HS-5 (cell line): ENCODE measurements at regions not wholly inside any gene's neighbourhood (a gene's known extent, or its start where the extent isn't known, plus 50 kb on each side); places are given as distances from the start of the nearest gene placed in this dataset.

Experiments
- DNase-seq: peaks from one replicate; pipeline ENCODE4 v3.0.0-alpha.2; 2012; ENCODE audit warnings: low read depth

DNA sequence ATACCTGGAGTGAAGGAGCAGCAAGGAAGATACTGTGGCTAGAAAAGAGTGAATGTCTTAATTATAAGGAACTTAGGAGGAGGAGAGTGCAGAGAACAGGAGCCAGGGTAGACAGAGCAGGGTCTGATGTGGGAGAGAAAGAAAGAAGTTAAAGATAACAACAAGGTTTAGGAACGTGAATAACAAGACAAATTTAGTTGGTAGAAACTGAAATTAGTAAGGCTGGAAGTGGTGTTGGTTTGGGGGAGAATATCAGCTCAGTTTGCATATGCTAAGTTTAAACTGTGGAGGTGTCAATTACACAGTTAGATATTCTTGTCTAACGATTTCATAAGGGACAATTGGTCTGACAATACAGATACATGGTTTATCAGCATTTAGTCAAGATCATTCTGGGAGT is 1123.7 kb upstream of the PABPC4L start:
- DNase-seq: no peak

DNA sequence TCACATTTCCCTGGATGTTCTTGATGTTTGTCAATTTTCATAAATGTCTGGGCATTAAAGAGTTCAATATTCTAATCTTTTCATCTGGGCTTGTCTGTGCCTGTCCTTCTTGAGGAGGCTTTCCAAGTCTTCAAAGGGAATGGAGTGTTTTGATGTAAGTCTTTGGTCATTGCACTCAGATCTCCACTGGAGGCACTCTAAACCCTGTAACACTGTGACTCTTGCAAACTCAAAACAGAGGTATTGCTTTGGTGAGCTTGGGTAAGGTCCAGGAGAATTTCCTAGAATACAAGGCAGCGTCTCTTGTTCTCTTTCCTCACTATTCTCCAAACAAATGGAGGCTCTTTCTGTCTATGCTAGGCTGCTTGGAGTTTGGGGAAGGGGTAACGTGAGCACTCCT is 1118.1 kb upstream of the PABPC4L start:
- no peak for DNase-seq

DNA sequence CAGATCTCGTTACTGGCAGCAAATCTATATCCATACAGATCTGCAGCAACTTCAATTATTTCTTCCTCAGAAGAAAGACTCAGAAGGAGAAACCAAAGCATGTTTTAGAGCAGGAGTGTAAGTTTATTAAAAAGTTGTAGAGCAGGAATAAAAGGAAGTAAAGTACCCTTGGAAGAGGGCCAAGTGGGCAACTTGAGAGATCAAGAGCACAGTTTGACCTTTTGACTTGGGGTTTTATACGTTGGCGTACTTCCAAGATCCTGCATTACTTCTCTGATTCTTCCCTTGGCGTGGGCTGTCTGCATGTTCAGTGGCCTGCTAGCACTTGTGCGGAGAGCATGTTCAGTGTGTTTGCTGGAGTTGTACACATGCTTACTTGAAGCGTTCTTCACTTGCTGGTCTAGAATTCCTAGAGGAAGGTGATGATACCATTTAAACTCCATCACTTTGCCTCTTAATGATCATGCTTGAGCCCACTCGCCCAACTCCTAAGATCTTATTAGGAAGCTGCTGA is 1114.7 kb upstream of the PABPC4L start:
- DNase-seq: no peak

DNA sequence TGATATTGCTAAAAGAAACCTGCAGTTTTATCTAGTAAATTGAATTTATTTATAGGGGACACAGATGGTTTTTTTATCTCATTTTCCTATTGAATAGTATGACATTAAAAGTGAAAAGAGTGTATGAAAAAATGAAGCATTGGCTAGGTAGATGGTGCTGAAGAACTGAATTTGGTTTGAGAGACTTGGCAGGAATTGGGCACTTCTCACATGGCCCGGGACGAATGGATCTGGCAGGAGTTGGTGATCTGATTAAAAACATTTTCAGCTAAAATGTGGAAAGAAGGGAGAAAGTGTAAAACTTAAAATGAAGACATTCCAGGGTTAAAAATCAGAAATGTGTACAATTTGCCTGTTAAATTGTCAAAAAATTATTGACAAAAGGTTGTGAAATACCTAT is 1088.5 kb upstream of the PABPC4L start:
- DNase-seq: no peak

DNA sequence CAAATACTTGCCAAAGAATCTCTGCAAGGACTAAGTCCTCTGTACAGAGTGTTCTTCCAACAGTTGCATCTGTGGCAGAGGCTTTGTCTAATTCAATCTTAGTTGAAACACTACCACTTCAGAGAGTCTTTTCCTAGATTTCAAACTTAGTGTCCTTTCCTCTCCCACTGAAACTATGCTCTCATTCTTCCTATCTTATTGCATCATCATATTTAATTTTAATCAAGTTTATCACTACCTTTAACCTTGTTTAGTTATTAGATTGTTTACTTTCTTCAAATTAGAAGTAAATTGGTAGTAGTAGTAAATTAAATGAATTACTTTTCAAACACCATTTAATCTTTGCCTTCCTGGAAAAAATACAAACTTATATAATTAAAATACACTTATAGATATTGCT is 1082.3 kb upstream of the PABPC4L start:
- DNase-seq: no peak

DNA sequence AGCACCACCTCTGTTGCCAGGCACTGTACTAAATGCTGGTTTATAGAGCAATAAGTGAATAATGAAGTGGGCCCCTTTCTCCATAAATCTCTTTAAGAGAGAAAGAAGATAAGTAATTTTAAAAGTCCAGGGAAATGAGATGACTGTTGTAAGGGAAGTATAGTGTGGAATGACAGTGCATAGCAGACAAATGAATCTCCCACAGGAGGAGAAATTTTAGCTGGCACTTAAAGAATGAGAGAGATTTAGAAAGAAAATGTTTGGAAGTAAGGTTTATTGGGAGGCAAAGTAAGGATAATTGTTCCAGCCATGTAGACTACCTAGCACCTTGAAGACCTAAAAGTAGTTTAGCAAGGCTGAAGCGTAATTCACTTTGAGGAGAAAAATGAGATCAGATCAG is 1081.1 kb upstream of the PABPC4L start:
- DNase-seq: no peak

DNA sequence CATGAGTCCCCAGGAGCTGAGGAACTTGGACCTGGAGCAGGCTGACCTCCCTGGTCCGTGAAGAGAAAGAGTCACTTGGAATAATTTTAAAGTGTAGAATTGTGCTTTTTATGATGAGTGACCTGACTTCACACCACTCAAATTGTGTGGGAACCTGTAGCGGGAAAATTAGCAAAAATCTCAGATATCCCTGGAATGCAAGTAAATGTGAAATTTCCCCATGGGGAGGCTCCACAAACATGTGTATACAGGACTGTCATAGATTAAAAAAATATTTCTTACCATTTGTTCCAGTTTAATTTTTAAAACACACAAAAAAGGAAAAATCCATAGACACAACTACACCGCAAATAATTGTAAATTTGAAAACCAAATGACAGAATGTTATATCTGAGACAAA is 1079.6 kb upstream of the PABPC4L start:
- DNase-seq: no peak

DNA sequence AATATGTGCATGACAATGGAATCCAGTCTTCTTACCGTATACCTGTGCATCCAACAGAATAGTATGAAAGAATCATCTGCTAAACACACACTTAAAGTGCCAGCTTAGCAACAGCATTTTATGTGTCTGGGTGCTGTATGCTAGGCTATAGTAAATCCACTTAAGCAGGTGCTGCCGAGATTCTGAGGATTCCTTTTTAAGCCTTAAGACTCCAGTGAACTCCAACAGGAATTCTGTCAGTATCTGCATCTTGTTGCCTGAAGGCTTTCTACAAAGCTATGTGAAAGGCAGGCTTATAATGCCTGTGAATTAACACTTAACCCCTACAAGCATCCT is 1076.4 kb upstream of the PABPC4L start:
- DNase-seq: no peak

DNA sequence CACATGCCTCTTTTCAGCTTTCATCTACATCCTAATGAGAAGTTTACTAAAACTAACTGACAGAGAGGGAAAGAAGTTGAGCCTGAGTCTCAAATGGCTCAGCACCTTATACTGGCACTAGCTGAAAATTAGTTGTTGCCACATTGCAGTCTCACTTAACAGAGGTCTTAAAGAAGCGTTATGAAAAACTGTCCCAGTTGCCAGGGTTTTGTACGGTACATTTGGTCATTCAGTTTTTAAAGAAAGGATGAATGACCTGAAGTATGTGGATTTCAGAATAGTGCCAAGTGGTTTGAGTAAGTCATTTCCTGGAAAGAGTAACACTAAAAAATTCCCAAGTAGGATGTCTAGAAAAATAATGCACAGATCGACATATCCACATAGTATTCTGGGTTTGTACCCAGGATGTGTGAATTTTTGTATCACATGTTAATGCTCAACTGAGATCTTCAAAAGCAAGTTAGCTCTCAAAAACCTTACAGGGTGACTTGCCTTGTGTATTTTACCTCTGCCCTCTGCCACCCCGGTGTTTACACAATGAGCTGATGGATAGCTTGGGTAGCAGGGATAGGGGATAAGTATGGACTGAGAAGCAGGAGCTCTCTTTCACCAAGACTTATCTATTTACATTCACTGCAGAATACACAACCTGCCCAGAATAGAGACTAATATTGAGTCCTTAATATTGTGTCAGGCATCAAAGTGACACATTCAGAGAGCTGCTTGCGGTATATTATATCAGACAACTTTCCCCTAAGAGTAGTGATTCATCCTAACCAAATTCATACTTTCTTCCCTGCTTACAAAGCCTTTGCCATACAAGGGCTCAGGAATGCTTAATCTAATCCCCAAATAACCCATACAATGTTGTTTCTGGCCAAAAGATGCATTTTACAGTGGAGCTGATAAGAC is 1075.7 kb upstream of the PABPC4L start:
- DNase-seq: peak; percentile 66

DNA sequence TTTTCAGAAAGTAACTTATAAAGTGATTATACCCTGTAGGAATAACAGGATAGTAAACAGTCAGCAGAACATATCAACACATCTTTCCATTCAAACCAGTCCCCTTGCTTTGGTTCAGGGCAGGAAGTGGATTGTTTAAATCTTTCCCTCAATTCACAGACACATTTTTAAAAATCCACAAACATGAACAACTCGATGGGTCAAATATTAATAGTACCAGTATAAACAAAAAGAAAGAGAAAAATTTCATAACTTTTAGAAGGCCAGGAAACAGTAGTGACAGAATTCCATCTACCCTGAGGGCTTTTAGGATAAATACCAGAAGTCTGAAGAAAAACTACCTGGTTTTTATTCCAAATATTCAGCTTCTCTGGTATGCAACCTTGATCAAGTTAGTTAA is 1072.8 kb upstream of the PABPC4L start:
- DNase-seq: no peak

DNA sequence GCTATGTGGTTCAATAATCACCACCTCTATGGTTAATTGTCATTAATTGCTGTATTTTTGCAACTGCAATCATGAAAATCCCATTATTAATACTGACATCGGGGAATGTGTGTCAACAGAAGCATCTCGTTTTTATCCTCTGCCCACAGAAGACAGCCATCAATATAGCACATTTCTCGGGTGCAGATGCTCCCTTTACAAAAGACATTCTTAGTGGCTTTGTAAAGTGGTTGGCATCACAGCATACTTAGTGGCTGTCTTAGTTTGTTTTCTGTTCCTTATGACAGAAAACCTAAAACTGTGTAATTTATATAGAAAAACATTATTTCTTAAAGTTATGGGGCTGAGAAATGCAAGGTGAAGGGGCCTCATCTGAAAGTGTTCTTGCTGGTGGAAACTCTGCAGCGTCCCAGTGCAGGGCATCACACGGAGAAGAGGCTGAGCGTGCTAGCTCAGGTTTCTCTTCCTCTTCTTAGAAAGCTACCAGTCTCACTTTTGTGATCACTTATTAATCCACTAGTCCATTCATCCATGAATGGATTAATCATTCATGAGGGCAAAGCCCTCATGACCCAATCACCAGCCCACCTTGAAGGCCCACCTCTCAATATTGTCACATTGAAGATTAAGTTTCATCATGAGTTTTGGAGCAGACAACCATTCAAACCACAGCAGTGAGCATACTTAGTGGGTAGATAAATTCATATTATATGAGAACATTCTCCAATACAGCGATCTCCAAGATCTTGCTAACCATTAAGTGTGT is 1067.7 kb upstream of the PABPC4L start:
- no peak for DNase-seq

DNA sequence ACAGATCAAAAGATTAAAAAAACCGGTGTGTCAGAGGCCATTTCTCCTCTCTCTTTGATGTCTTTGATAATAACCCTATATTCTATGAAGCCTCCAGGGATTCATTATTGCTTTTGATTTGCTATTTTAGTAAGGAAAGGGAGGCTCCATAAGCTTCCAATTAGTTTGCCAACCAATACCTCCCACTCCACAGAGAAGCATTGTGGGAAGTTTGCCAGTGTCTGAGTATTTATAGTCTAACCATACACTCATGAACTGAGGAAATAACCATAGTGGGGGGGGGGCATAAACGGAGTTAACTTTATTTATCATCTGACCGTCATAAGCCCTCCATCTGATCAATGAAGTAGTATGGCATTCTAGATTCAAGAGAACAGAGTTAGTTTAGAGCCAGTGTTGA is 1066.8 kb upstream of the PABPC4L start:
- DNase-seq: no peak

DNA sequence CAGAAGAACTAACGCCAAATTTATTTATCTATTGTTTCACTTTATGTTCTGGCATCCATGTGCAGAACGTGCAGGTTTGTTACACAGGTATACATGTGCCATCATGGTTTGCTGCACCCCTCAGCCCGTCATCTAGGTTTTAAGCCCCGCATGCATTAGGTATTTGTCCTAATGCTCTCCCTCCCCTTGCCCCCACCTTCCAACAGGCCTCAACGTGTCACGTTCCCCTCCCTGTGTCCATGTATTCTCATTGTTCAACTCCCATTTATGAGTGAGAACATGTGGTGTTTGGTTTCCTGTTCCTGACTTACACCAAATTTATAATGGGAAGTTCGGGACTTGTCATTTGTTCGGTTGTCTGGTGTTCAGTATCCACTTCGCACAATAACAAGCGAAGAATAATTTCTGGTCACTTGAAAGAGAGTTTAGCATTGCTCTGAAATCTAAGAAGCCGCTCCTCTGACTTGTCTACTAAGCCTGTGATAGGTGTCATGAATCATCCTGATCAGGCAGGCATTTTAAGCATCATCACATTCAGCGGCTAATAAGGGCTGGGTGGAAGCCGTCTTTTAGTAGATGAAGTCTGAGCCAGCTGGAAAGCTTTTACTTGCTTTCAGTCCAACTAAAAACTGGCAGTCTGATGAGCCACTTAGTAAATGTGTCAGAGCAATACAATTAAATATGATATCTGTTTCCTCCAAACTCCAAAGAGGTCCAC is 1065.7 kb upstream of the PABPC4L start:
- no peak for DNase-seq

DNA sequence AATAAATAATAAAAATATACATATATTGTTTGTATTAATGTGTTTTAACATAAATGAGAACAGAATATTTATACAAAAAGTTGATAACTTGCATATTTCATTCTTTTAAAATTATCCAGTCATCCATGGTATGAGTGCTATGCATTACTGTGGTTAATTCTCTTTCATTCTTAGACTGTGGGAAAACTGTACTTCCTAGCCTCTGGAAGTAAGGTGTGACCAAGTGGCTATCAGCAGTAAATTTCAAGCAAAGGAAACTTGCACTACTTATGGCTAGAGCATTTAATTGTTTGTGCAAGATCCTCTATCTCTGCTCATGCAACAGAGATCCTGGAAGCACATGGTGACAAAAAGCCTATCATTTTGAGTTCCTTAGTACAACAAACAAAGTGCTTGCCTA is 1054.5 kb upstream of the PABPC4L start:
- DNase-seq: peak; percentile 31

DNA sequence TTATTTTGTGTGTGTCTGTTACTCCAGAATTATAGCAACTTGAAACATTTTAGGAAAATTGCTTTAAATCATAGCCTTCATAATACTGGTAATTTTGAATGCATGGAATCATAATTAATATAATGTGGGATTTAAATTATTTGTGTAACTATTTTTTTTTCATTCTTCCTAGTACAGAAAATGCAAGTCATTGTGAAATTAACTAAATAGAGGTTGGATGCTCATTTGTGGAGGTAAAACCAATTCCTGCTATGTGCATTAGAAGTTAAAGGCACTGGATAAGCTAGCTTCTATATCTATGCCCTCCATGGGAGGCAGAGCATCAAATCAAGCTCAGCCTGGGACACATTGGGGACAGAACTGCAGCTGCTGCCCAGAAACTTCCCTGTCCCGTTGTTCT is 1048.5 kb upstream of the PABPC4L start:
- DNase-seq: no peak

DNA sequence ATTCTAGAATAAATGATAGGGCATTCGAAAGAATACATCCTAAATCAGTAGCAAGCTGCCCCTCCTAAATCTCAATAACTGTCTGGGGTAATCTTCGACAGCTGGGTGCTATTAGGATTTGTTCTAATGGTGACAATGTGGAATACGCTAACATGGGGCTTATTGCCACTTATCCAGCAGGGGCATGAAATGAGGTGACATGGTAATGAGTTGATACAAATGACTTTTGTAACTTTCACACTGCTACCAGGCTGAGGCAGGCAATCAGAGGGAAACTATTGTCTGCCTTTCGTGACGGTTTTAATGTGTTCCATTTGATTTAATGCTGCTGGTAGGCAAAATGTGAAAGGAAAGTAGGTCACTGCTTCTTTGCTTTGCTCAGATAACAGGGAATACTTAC is 1047.4 kb upstream of the PABPC4L start:
- no peak for DNase-seq

DNA sequence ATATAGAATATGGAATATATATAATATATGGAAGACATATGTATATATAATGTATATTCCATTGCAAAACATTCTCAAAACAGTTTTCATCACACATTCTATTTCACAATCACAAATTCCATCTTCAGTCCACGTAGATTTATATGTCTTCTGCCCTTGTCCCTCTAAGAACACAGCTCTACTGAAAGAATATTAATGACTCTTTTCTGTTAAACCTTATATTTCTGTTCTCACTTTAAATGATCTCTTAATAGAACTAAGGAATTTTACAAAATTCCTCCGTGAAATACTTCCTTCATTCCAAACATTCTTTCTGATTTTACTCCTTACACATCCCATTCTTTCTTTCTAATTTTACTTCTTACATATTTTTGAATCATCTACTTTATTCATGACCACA is 1043.1 kb upstream of the PABPC4L start:
- DNase-seq: peak; percentile 33

DNA sequence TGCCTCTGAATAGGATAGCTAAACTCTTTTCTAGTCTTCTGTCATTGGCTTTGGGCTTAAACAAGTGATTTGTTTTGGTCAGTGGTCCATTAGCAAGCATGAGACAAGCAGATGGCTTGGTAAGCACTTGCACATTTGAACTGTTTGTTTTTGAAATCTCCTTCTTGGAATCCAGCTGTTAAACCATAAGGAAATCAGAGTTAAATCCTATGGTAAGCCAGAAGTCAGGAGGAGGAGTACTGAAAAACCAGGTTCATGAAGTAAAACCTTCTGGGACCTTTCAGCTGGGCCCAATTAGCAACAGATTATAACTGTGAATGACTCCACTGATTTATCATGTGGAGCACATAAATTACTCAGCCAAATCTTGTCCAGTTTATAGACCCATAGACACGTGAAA is 1042.5 kb upstream of the PABPC4L start:
- peak; percentile 42 for DNase-seq

DNA sequence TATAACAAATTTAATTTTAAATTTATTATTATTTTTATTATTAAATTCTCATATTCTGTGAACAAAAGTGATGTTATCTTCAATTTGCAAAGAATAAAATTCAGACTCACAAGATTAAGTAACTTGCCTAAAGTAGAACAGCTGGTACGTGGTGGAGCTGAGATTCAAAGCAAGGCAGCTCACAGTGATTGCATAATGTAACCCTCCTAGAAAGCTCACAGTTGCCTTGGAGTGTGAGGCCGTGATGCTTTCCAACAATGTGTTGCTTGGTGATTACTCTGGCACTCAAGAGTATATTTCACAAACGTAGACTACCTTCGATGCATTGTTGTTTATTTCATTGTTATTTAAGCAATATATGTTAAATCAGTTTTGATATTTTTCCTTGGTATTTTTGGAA is 1039.2 kb upstream of the PABPC4L start:
- no peak for DNase-seq

DNA sequence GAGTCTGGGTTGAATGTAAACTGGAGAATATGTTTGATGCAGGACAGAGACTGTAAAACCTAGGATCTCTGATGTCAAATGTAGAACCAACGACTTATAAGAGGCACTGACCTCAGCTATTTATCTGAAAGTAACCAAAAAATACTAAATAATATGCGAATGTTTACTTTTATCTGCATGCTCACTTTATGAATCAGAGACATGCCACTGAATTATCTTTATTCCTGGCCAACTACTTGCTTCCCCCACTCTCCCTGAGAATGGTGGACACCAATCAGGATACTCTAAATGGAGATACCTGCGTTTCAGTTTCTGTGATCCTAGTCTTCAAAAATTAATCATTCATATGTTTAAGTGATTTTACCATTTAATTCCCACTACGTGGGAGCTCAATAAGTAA is 1038.4 kb upstream of the PABPC4L start:
- DNase-seq: no peak

DNA sequence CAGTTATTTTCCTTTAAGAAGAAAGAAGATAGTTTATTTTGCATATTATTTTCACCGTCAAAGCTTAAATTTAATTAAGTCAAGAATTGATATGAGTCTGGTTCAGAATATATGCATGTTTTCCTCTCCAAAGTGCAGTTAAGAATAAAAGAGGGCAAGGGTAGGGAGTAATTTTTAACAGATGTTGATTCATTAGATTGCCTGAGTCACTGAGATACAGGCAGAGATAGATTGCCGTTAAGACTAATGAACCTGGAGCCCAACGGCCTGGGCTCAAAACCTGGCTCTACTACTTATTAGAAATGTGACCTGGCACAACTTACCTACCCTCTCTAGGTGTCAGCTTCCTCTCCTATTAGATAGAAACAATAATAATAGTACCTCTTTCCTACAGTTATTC is 1037.4 kb upstream of the PABPC4L start:
- no peak for DNase-seq

DNA sequence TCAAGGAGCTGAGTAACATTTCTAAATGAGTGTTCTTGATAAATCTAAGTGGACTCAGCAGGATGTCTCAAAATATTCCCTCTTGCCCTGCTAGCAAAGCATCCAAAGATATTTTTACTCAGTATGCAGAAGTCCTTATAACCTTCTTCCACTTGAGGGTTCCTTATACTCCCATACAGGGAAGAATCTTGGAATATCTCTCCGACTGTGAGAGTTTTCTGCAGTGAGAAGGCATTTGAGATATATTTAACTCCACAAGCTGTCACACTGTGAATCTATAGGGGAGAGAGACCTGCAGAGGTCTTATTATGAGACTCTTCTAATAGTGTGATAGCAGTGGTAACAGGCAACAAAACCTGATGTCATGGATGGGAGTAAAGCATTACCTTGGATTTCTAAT is 1034.5 kb upstream of the PABPC4L start:
- DNase-seq: no peak

DNA sequence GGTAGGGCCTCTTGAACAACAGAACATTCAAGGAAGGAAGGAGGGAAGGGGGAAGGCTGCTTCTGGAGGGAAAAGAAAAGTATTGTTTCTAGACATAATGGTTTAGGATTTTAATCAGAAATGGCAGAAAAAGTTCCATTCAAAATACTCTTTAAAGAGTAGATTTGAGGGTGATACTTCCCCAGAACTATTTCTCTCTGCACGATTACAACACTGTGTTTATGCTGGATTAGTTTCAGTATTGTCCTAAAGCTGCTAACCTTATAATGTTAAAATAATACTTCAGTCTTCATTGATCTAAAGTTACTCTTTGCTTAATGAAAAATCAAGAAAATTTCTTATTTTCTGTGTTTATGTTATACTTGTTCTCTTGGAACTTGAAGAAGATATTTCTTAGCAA is 1026.3 kb upstream of the PABPC4L start:
- DNase-seq: no peak
